LNCaP clone FGC (cell line): ENCODE measurements at regions not wholly inside any gene's neighbourhood (a gene's known extent, or its start where the extent isn't known, plus 50 kb on each side); places are given as distances from the start of the nearest gene placed in this dataset.

Experiments used
- DNase-seq: peaks from one replicate; pipeline ENCODE4 v3.0.0-alpha.2; 2011; ENCODE audit warnings: low read depth
- H3K4me3 ChIP-seq: 2 replicates; pipeline ENCODE4 v1.5.1; 2011; ENCODE audit warnings: mild to moderate bottlenecking, low read depth, low read length, control low read depth
- TF ChIP-seq, protein P1 (sequence below): IDR thresholded peaks from 2 replicates; pipeline ENCODE4 v1.5.1; 2012; ENCODE audit warnings: mild to moderate bottlenecking; ENCODE audit not compliant: control insufficient read depth, insufficient read depth; ENCODE audit errors: extremely low read depth

DNA sequence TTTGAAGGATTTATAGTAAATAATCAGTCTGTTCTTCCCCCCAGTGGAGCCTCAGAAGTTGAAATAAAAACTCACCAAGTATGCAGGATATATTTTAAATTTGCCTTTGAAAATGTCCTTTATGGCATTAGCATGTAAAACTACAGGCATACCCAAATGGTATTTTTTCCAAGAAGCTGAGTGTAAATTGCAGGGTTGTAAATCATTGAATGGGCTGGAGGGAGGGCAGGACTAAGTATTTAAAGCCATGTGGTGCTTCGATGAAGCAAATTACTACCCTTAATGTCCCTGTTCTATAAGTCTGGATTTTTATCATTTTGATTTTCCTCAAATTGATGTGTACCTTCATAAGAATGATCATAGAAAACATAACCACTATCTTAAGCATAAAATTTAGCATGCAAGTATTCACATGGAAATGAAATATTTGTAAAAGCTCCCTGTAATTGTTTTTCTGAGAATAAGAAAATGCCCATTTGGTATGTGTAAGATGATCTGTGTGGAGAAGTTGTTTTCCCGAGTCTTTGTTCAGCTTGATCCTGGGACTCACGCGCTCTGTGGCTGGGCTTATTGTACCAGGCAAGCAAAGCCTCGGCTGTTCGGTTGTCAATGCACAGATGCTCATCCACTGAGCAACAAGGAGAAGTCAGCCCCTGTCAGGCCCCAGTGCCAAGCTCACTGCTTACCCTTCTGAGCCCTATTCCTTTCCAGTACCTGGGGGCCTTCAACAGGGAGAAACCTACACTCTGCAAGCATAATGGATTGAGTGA lies 66.7 kb downstream of the CD164 start:
- DNase-seq = no peak
- TF ChIP-seq, protein P1, sequence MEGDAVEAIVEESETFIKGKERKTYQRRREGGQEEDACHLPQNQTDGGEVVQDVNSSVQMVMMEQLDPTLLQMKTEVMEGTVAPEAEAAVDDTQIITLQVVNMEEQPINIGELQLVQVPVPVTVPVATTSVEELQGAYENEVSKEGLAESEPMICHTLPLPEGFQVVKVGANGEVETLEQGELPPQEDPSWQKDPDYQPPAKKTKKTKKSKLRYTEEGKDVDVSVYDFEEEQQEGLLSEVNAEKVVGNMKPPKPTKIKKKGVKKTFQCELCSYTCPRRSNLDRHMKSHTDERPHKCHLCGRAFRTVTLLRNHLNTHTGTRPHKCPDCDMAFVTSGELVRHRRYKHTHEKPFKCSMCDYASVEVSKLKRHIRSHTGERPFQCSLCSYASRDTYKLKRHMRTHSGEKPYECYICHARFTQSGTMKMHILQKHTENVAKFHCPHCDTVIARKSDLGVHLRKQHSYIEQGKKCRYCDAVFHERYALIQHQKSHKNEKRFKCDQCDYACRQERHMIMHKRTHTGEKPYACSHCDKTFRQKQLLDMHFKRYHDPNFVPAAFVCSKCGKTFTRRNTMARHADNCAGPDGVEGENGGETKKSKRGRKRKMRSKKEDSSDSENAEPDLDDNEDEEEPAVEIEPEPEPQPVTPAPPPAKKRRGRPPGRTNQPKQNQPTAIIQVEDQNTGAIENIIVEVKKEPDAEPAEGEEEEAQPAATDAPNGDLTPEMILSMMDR = no peak
- no peak overlapping the region for H3K4me3 ChIP-seq

DNA sequence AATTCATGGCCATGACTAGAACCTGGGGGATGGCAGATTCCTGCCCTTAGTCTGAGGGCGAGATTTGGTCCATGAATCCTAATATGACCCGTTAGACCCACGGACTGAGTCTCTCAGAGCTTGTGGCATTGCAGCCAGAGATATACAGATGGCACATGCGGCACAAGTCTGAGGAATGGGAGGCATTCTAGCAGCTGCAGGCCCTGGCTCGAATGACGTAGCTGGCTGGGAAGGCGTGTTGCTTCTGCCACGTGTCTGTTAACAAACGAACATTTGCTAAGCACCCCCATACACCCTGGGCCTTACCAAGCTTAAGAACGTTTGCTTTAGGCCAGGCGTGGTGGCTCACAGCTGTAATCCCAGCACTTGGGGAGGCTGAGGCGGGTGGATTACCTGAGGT lies 68.0 kb downstream of the CD164 start:
- no peak overlapping the region for H3K4me3 ChIP-seq
- DNase-seq = no peak
- TF ChIP-seq, protein P1 = no peak

DNA sequence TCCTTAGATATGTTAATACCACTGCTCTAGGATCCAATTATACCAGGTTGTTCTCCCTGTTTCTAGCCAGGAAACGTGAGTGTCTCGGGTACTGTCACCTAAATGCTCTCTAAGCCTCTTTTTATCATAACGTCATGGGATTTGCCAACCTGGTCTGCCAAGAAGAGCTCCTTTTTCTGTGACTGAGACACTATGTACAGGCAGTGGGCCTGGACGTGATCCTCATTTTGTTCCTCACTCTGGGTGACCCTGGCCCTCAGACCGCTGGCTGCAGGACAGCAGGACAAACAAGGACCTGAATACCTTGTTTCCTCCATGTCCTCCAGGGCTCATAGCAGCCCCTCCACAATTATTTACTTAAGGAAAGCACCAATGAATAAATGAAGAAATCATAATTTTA lies 69.1 kb downstream of the CD164 start:
- no peak for DNase-seq
- TF ChIP-seq, protein P1 = no peak
- H3K4me3 ChIP-seq = no peak overlapping the region

DNA sequence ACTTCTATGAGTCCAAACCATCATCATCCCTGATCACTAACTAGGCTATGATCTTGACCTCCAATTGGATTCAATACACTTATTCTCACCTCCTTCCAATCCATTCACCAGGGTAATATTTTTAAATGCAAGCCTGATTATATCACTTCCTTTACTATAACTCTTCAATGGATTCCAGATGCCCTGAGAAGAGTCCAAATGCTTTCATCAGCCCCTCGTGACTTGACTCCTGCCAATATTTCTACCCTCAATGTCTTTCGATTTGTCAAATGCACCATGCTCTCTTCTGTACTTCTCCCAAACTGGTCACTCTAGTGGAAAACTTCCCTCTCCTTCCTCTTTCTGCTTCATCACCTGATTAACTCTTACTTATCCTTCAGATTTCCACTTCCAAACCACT lies 70.8 kb downstream of the CD164 start:
- TF ChIP-seq, protein P1 = no peak
- no peak for DNase-seq
- no peak overlapping the region for H3K4me3 ChIP-seq

DNA sequence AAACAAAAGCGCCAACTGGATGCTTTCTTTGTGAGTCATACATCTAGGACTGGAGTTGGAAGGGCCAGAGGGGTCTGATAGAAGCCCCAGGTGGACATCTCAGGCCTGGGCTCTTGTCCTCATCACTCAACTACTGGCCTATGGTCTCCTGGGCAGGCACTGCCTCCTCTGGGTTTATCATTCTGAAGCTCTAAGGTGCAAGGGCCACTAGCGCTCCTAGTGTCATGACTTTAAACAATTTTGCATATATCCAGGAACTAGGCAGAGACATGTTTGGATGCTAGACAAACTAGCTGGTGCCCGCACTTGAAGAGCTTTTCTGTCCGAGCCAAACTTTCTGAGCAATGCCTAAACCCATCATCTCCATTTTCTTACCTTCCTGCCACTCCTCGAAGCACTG lies 72.3 kb downstream of the CD164 start:
- TF ChIP-seq, protein P1 = no peak
- H3K4me3 ChIP-seq = no peak overlapping the region
- no peak for DNase-seq

DNA sequence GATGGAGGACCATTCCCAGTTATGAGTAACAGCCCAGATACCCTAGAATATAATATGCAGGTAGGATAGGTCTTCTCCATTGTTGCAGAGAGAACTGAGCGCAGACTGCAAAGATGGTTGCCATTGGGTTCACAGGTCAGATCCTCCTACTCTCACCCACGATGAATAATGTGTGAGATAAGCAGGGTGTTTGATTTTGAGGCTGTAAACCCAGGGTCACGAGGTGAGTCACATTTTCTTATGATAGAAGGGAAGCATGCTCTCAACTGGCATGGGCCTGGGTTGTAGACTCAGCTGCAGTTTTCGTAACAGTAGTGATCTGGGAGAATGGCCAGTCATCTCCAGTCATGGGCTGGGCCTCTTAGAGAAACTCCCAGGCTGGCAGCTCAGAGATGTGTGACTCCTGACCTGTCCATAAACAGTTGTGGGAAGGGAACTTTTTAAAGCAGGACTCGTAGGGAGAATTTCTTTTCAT lies 74.2 kb downstream of the CD164 start:
- no peak overlapping the region for H3K4me3 ChIP-seq
- TF ChIP-seq, protein P1 = no peak
- DNase-seq = peak; percentile 69

DNA sequence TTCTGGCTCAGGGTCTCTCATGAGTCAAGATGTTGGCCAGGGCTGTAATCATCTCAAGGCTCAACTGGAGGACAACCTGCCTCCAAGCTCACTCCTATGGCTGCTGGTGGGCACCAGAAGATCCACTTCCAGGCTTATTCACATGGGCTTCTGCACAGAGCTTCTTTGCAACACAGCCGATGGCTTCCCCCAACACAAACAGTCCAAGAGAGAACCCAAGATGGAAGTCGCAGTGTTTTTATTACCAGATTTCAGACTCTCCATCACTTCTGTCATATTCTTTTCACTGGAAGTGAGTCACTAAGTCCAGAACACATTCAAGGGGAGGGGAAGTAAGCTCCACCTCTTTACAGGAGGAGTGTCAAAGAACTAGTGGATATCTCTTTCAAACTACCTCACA lies 75.5 kb downstream of the CD164 start:
- H3K4me3 ChIP-seq = no peak overlapping the region
- no peak for DNase-seq
- TF ChIP-seq, protein P1 = no peak
